Effector memory CD4-positive, alpha-beta T cell (primary cell): ENCODE measurements at regions not wholly inside any gene's neighbourhood (a gene's known extent, or its start where the extent isn't known, plus 50 kb on each side); places are given as distances from the start of the nearest gene placed in this dataset.
"Not testable (repeated sequence)": the region's sequence is repeated elsewhere in the genome, so short reads cannot be mapped to it uniquely, and the experiment has no call there.

Source experiments
- DNase-seq, 3 donors: peaks; one replicate each; pipeline ENCODE4 v3.0.0-alpha.2; 2020
- H3K27ac ChIP-seq: 2 replicates; pipeline ENCODE4 v1.7.0; 2013; ENCODE audit warnings: mild to moderate bottlenecking, low read length, moderate library complexity; ENCODE audit not compliant: insufficient read depth, poor library complexity, severe bottlenecking
- H3K27me3 ChIP-seq: replicated peaks from 2 replicates; pipeline ENCODE4 v1.7.0; 2013; ENCODE audit warnings: mild to moderate bottlenecking, low read length; ENCODE audit not compliant: insufficient read depth, control insufficient read depth, poor library complexity, severe bottlenecking
- H3K36me3 ChIP-seq: 2 replicates; pipeline ENCODE4 v1.7.0; 2013; ENCODE audit warnings: mild to moderate bottlenecking, low read length, moderate library complexity; ENCODE audit not compliant: control insufficient read depth, insufficient read depth
- H3K4me1 ChIP-seq: 2 replicates; pipeline ENCODE4 v1.7.0; 2013; ENCODE audit warnings: low read length, mild to moderate bottlenecking; ENCODE audit not compliant: control insufficient read depth, insufficient read depth, poor library complexity, severe bottlenecking
- H3K4me3 ChIP-seq: 2 replicates; pipeline ENCODE4 v1.7.0; 2013; ENCODE audit warnings: low read length, low read depth, mild to moderate bottlenecking; ENCODE audit not compliant: insufficient read depth, poor library complexity, severe bottlenecking
- H3K9me3 ChIP-seq: 2 replicates; pipeline ENCODE4 v1.7.0; 2013; ENCODE audit warnings: mild to moderate bottlenecking, low read length, moderate library complexity; ENCODE audit not compliant: control insufficient read depth

- no peak overlapping the region for H3K27ac ChIP-seq
- no peaks in the 10 kb centered on the region for H3K36me3 ChIP-seq
- no peaks in the 10 kb centered on the region for H3K9me3 ChIP-seq
- H3K4me1 ChIP-seq: no peaks in the 10 kb centered on the region
- no peak overlapping the region for H3K4me3 ChIP-seq
- no peak for DNase-seq
- no peaks in the 10 kb centered on the region for H3K27me3 ChIP-seq
These were observed 169.9 kb upstream of the TSC22D2 start for GRCh38 chr3:150238048-150238802.

GRCh38 chr3:150237490-150237889 lies 170.6 kb upstream of the TSC22D2 start:
- no peak for DNase-seq

GRCh38 chr3:150236316-150237082 lies 171.6 kb upstream of the TSC22D2 start:
- H3K4me3 ChIP-seq: no peak overlapping the region
- no peaks in the 10 kb centered on the region for H3K4me1 ChIP-seq
- no peak overlapping the region for H3K27ac ChIP-seq
- no peaks in the 10 kb centered on the region for H3K27me3 ChIP-seq
- no peaks in the 10 kb centered on the region for H3K36me3 ChIP-seq
- no peak for DNase-seq
- H3K9me3 ChIP-seq: no peaks in the 10 kb centered on the region

More at GRCh38 chr3:150237490-150237889, 170.6 kb upstream of the TSC22D2 start:
- Histone ChIP-seq H3K27ac (no peak overlapping the region), H3K4me3 (no peak overlapping the region), H3K36me3 (no peaks in the 10 kb centered on the region), H3K9me3 (no peaks in the 10 kb centered on the region), H3K4me1 (no peaks in the 10 kb centered on the region), H3K27me3 (no peaks in the 10 kb centered on the region)

- Histone ChIP-seq H3K9me3 (no peaks in the 10 kb centered on the region), H3K27me3 (no peaks in the 10 kb centered on the region), H3K4me3 (no peak overlapping the region), H3K27ac (no peak overlapping the region), H3K4me1 (no peaks in the 10 kb centered on the region), H3K36me3 (no peaks in the 10 kb centered on the region)
- no peak for DNase-seq
These were observed 172.3 kb upstream of the TSC22D2 start for GRCh38 chr3:150235799-150236198.

GRCh38 chr3:150232992-150233451 lies 175.1 kb upstream of the TSC22D2 start:
- Histone ChIP-seq H3K4me3 (no peak overlapping the region), H3K36me3 (no peaks in the 10 kb centered on the region), H3K27me3 (no peaks in the 10 kb centered on the region), H3K4me1 (no peaks in the 10 kb centered on the region), H3K9me3 (no peaks in the 10 kb centered on the region), H3K27ac (no peak overlapping the region)
- DNase-seq: no peak

GRCh38 chr3:150230037-150230436 lies 178.1 kb upstream of the TSC22D2 start:
- H3K27ac ChIP-seq: no peak overlapping the region
- no peaks in the 10 kb centered on the region for H3K4me1 ChIP-seq
- H3K36me3 ChIP-seq: no peaks in the 10 kb centered on the region
- DNase-seq: no peak
- H3K27me3 ChIP-seq: no peaks in the 10 kb centered on the region
- H3K9me3 ChIP-seq: no peaks in the 10 kb centered on the region
- H3K4me3 ChIP-seq: no peak overlapping the region

GRCh38 chr3:150228626-150229025 lies 179.5 kb upstream of the TSC22D2 start:
- not testable (repeated sequence) for DNase-seq, H3K36me3 ChIP-seq

GRCh38 chr3:150227839-150228238 lies 180.3 kb upstream of the TSC22D2 start:
- Histone ChIP-seq H3K4me1 (no peaks in the 10 kb centered on the region), H3K36me3 (no peaks in the 10 kb centered on the region), H3K27me3 (no peaks in the 10 kb centered on the region), H3K27ac (no peak overlapping the region), H3K9me3 (no peaks in the 10 kb centered on the region), H3K4me3 (no peak overlapping the region)
- no peak for DNase-seq

More at GRCh38 chr3:150228626-150229025, 179.5 kb upstream of the TSC22D2 start:
- not testable (repeated sequence) for H3K4me1 ChIP-seq, H3K27ac ChIP-seq, H3K27me3 ChIP-seq, H3K9me3 ChIP-seq, H3K4me3 ChIP-seq

- no peak for DNase-seq
- Histone ChIP-seq H3K27ac (no peak overlapping the region), H3K9me3 (no peaks in the 10 kb centered on the region), H3K27me3 (peaks cover 2% of the 10 kb centered on the region), H3K36me3 (no peaks in the 10 kb centered on the region), H3K4me1 (peaks cover 3% of the 10 kb centered on the region), H3K4me3 (no peak overlapping the region)
These were observed 182.1 kb upstream of the TSC22D2 start for GRCh38 chr3:150225986-150226385.

- H3K27me3 ChIP-seq: peaks cover 4% of the 10 kb centered on the region
- H3K4me3 ChIP-seq: no peak overlapping the region
- H3K27ac ChIP-seq: no peak overlapping the region
- no peaks in the 10 kb centered on the region for H3K36me3 ChIP-seq
- H3K9me3 ChIP-seq: no peaks in the 10 kb centered on the region
- no peak for DNase-seq
- peaks cover 3% of the 10 kb centered on the region for H3K4me1 ChIP-seq
These were observed 184.5 kb upstream of the TSC22D2 start for GRCh38 chr3:150223558-150223957.
